KMS-11 (cell line): ENCODE measurements at regions not wholly inside any gene's neighbourhood (a gene's known extent, or its start where the extent isn't known, plus 50 kb on each side); places are given as distances from the start of the nearest gene placed in this dataset.

Experiments
- H2AFZ ChIP-seq: fragments of 200-600 bp; sonication (generic); 2 replicates; pipeline ENCODE4 v1.6.1; 2016; ENCODE audit warnings: antibody characterized with exemption, mixed run types, low read depth
- H3K27ac ChIP-seq: fragments of 200-600 bp; sonication (generic); 2 replicates; pipeline ENCODE4 v1.6.1; 2016; ENCODE audit warnings: mild to moderate bottlenecking, mixed run types
- H3K27me3 ChIP-seq: fragments of 200-600 bp; sonication (generic); 2 replicates; pipeline ENCODE4 v1.6.1; 2017; ENCODE audit warnings: mild to moderate bottlenecking, low read depth, mixed run types, moderate library complexity; ENCODE audit not compliant: insufficient read depth
- H3K36me3 ChIP-seq: fragments of 200-600 bp; sonication (generic); 2 replicates; pipeline ENCODE4 v1.6.1; 2017; ENCODE audit warnings: mild to moderate bottlenecking, mixed run types; ENCODE audit not compliant: insufficient read depth
- H3K4me1 ChIP-seq: fragments of 200-600 bp; sonication (generic); 2 replicates; pipeline ENCODE4 v1.6.1; 2016; ENCODE audit warnings: mild to moderate bottlenecking, low read depth, mixed run types; ENCODE audit not compliant: poor library complexity, severe bottlenecking
- H3K4me2 ChIP-seq: fragments of 200-600 bp; sonication (generic); 2 replicates; pipeline ENCODE4 v1.7.0; 2016; ENCODE audit warnings: mild to moderate bottlenecking, mixed run types
- H3K4me3 ChIP-seq: fragments of 200-600 bp; sonication (generic); IDR thresholded peaks from 2 replicates; pipeline ENCODE4 v1.6.1; 2017; ENCODE audit warnings: low read depth, low read length, mixed read lengths; ENCODE audit not compliant: insufficient read depth
- H3K79me2 ChIP-seq: fragments of 200-600 bp; sonication (generic); 2 replicates; pipeline ENCODE4 v1.6.1; 2016; ENCODE audit warnings: low read depth, mixed run types; ENCODE audit not compliant: insufficient read depth
- H3K9ac ChIP-seq: fragments of 200-600 bp; sonication (generic); 2 replicates; pipeline ENCODE4 v1.6.1; 2016; ENCODE audit warnings: mild to moderate bottlenecking, mixed run types
- H4K20me1 ChIP-seq: fragments of 200-600 bp; sonication (generic); 2 replicates; pipeline ENCODE4 v1.6.1; 2016; ENCODE audit warnings: mild to moderate bottlenecking, mixed run types; ENCODE audit not compliant: insufficient read depth
- TF ChIP-seq, protein P1 (sequence below): fragments of 200-600 bp; sonication (generic); conservative IDR thresholded peaks from 2 replicates; pipeline ENCODE4 v1.6.1; 2017; ENCODE audit warnings: low read depth, mild to moderate bottlenecking, antibody characterized with exemption, low read length, moderate library complexity, mixed read lengths

- TF ChIP-seq, protein P1, sequence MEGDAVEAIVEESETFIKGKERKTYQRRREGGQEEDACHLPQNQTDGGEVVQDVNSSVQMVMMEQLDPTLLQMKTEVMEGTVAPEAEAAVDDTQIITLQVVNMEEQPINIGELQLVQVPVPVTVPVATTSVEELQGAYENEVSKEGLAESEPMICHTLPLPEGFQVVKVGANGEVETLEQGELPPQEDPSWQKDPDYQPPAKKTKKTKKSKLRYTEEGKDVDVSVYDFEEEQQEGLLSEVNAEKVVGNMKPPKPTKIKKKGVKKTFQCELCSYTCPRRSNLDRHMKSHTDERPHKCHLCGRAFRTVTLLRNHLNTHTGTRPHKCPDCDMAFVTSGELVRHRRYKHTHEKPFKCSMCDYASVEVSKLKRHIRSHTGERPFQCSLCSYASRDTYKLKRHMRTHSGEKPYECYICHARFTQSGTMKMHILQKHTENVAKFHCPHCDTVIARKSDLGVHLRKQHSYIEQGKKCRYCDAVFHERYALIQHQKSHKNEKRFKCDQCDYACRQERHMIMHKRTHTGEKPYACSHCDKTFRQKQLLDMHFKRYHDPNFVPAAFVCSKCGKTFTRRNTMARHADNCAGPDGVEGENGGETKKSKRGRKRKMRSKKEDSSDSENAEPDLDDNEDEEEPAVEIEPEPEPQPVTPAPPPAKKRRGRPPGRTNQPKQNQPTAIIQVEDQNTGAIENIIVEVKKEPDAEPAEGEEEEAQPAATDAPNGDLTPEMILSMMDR: no peak
- Histone ChIP-seq H3K27ac (no peak overlapping the region), H3K79me2 (no peaks in the 10 kb centered on the region), H3K36me3 (no peaks in the 10 kb centered on the region), H2AFZ (no peak overlapping the region), H3K4me3 (no peak overlapping the region), H4K20me1 (no peaks in the 10 kb centered on the region), H3K4me1 (no peaks in the 10 kb centered on the region), H3K4me2 (no peak overlapping the region), H3K27me3 (no peaks in the 10 kb centered on the region), H3K9ac (no peak overlapping the region)
Measured at GRCh38 chr11:28728666-28729065, 620.5 kb downstream of the METTL15 start.

GRCh38 chr11:28727254-28727653 is 619.1 kb downstream of the METTL15 start:
- Histone ChIP-seq H4K20me1 (no peaks in the 10 kb centered on the region), H3K4me3 (no peak overlapping the region), H3K27me3 (no peaks in the 10 kb centered on the region), H3K9ac (no peak overlapping the region), H3K4me2 (no peak overlapping the region), H3K36me3 (no peaks in the 10 kb centered on the region), H3K27ac (no peak overlapping the region), H3K79me2 (no peaks in the 10 kb centered on the region), H3K4me1 (no peaks in the 10 kb centered on the region), H2AFZ (no peak overlapping the region)
- TF ChIP-seq, protein P1: no peak

DNA sequence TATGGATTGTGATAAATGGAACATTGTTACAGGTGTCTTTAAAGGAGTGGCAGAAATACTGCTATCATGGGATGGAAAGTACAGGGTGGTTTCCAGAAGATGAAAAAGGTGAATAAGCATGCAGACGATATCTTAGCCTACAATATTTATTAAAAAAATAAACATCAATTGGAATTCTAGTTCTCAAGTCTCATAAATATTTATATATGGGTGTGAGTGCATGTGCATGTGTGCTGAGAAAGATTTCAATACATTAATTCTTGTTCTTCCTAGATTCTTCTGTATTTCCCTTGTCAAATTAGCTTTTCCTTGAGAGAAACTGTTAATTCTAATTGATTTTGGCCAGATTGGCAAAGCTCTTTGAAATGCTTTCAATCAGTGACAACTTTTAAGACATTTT is 618.2 kb downstream of the METTL15 start:
- Histone ChIP-seq H3K4me1 (no peaks in the 10 kb centered on the region), H3K36me3 (no peaks in the 10 kb centered on the region), H3K79me2 (no peaks in the 10 kb centered on the region), H3K4me3 (no peak overlapping the region), H3K9ac (no peak overlapping the region), H2AFZ (no peak overlapping the region), H4K20me1 (no peaks in the 10 kb centered on the region), H3K27me3 (no peaks in the 10 kb centered on the region), H3K4me2 (no peak overlapping the region), H3K27ac (no peak overlapping the region)
- TF ChIP-seq, protein P1: no peak

DNA sequence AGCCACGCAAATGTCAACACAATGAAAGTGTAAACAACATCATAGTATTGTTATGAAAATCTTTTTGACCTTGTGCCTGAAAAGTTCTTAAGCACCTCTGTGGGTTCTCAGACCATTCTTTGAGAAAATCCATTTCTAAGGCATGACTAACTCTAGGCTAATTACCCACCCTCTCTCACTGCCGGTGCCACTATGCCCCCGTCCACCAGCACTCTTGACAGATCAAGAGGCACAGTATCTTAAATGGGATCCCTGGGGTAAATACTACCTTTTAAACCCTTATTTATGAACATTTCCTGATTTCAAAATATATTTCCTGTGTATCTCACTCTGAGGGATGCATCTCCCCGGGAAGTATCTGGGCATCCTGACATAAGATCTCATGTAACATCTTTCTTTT is 607.5 kb downstream of the METTL15 start:
- no peaks in the 10 kb centered on the region; the same call in 1 of the 2 replicates for H3K36me3 ChIP-seq
- no peaks in the 10 kb centered on the region for H3K79me2 ChIP-seq
- TF ChIP-seq, protein P1: no peak
- no peak overlapping the region for H3K4me2 ChIP-seq
- H3K27me3 ChIP-seq: no peaks in the 10 kb centered on the region
- no peak overlapping the region for H2AFZ ChIP-seq
- no peak overlapping the region for H3K27ac ChIP-seq
- no peaks in the 10 kb centered on the region for H3K4me1 ChIP-seq
- no peak overlapping the region for H3K9ac ChIP-seq
- no peaks in the 10 kb centered on the region for H4K20me1 ChIP-seq
- no peak overlapping the region for H3K4me3 ChIP-seq

GRCh38 chr11:28713850-28714249 is 605.7 kb downstream of the METTL15 start:
- Histone ChIP-seq H3K9ac (no peak overlapping the region), H3K79me2 (no peaks in the 10 kb centered on the region), H2AFZ (no peak overlapping the region), H3K4me1 (no peaks in the 10 kb centered on the region), H4K20me1 (no peaks in the 10 kb centered on the region), H3K27me3 (no peaks in the 10 kb centered on the region), H3K4me3 (no peak overlapping the region), H3K27ac (no peak overlapping the region), H3K4me2 (no peak overlapping the region), H3K36me3 (no peaks in the 10 kb centered on the region; the same call in 1 of the 2 replicates)
- TF ChIP-seq, protein P1: no peak
